ENCODE measurements at regions not wholly inside any gene's neighbourhood (a gene's known extent, or its start where the extent isn't known, plus 50 kb on each side); places are given as distances from the start of the nearest gene placed in this dataset.
A peak's percentile ranks its signal among the peaks of the same experiment; 100 is the strongest.

GRCh38 chrX:39938466-39938865 lies 159.3 kb downstream of the BCOR start:
- no peaks in the 10 kb centered on the region for H3K9me3 ChIP-seq (replicated peaks; ENCODE audit: control insufficient read depth, insufficient read depth, low read depth, low read length)
- intact Hi-C loops (cut with micrococcal nuclease) (no loop called here), in situ Hi-C loops (cut with MboI) (no loop called here)
- no peaks in the 10 kb centered on the region for H3K27me3 ChIP-seq (ENCODE audit: control insufficient read depth in 2 of 2, insufficient read depth in 2 of 2, low read length in 2 of 2)
- no peak overlapping the region for H3K27ac ChIP-seq (ENCODE audit: extremely low read depth, low read depth, low read length)
- no peak overlapping the region for H2AFZ ChIP-seq (ENCODE audit: low read depth, low read length)
- CTCF ChIA-PET (ENCODE audit: low intra/inter-chr PET ratio): no interaction called here
- ATAC-seq: no peak
- no peak for TF ChIP-seq BRD4 (IDR thresholded peaks at IDR 0.05)
- no peak for TF ChIP-seq SRSF3 (IDR thresholded peaks at IDR 0.05; ENCODE audit: insufficient read depth, low read length)
- 0 out of 4 replicates have a peak, but pooled peaks of 1 of the 2 experiments have one; percentile 25 for TF ChIP-seq KDM1A (IDR thresholded peaks at IDR 0.05)
- TF ChIP-seq, protein P1, sequence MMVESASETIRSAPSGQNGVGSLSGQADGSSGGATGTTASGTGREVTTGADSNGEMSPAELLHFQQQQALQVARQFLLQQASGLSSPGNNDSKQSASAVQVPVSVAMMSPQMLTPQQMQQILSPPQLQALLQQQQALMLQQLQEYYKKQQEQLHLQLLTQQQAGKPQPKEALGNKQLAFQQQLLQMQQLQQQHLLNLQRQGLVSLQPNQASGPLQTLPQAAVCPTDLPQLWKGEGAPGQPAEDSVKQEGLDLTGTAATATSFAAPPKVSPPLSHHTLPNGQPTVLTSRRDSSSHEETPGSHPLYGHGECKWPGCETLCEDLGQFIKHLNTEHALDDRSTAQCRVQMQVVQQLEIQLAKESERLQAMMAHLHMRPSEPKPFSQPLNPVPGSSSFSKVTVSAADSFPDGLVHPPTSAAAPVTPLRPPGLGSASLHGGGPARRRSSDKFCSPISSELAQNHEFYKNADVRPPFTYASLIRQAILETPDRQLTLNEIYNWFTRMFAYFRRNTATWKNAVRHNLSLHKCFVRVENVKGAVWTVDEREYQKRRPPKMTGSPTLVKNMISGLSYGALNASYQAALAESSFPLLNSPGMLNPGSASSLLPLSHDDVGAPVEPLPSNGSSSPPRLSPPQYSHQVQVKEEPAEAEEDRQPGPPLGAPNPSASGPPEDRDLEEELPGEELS (CRISPR knock-in tag; IDR thresholded peaks at IDR 0.05; ENCODE audit: borderline replicate concordance): no peak
- peak; percentile 42; the same call in 1 of the 2 replicates for TF ChIP-seq ADNP (tag; IDR thresholded peaks at IDR 0.05)
- no peak for TF ChIP-seq ZFP1 (CRISPR knock-in tag; IDR thresholded peaks at IDR 0.05)
- TF ChIP-seq BCOR (IDR thresholded peaks at IDR 0.05): 0 out of 2 replicates have a peak, but pooled peaks have one; percentile 42
- TF ChIP-seq FOSL1 (tag; conservative IDR thresholded peaks at IDR 0.05): no peak
- TF ChIP-seq, protein P2, sequence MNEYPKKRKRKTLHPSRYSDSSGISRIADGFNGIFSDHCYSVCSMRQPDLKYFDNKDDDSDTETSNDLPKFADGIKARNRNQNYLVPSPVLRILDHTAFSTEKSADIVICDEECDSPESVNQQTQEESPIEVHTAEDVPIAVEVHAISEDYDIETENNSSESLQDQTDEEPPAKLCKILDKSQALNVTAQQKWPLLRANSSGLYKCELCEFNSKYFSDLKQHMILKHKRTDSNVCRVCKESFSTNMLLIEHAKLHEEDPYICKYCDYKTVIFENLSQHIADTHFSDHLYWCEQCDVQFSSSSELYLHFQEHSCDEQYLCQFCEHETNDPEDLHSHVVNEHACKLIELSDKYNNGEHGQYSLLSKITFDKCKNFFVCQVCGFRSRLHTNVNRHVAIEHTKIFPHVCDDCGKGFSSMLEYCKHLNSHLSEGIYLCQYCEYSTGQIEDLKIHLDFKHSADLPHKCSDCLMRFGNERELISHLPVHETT (CRISPR knock-in tag; conservative IDR thresholded peaks at IDR 0.05 in 1 of 2, IDR thresholded peaks at IDR 0.05 in 1 of 2): no peak
- TF ChIP-seq KLF1 (tag; IDR thresholded peaks at IDR 0.05): no peak
- TF ChIP-seq MTA2 (IDR thresholded peaks at IDR 0.05; ENCODE audit: low read depth): no peak
- TF ChIP-seq ZKSCAN1 (IDR thresholded peaks at IDR 0.05; ENCODE audit: low read depth, low read length): no peak
- TF ChIP-seq ZBTB7A (IDR thresholded peaks at IDR 0.05; ENCODE audit: borderline replicate concordance, control insufficient read depth, low read depth, low read length): no peak
- no peak for TF ChIP-seq ETV1 (tag; conservative IDR thresholded peaks at IDR 0.05; ENCODE audit: low read depth)
- TF ChIP-seq RBM25 (IDR thresholded peaks at IDR 0.05; ENCODE audit: low read depth, low read length, severe bottlenecking): peak; percentile 74
- H3K79me2 ChIP-seq (ENCODE audit: control insufficient read depth, insufficient read depth, low read length): no peaks in the 10 kb centered on the region
- FAIRE-seq: no peak
- H3K4me3 ChIP-seq: no peak overlapping the region
- 58% methylated on average over 6 of the region's 6 CpGs for WGBS (ENCODE audit: insufficient coverage, low coverage, missing lambda C conversion rate)
- DNase-seq (ENCODE audit: extremely low read depth in 1 of 4, low spot score in 3 of 4): no peak
- no peaks in the 10 kb centered on the region for H3K36me3 ChIP-seq (ENCODE audit: control insufficient read depth, insufficient read depth, low read length)
- peaks cover 0 to 16% of the 10 kb centered on the region in 2 experiments; a peak in 3 of 5 replicates for H3K4me1 ChIP-seq (replicated peaks in 1 of 2; ENCODE audit: control insufficient read depth in 2 of 2, insufficient read depth in 2 of 2, low read length in 2 of 2)
- H3K9ac ChIP-seq (ENCODE audit: insufficient read depth in 1 of 2, low read depth in 2 of 2, low read length in 2 of 2): no peak overlapping the region
- no TSS peak for BruUV-seq (replicated peaks)
- POLR2A ChIA-PET: no interaction called here
- no peaks in the 10 kb centered on the region for H4K20me1 ChIP-seq (replicated peaks; ENCODE audit: control insufficient read depth, insufficient read depth, low read length)
- no peak overlapping the region for H3K4me2 ChIP-seq (ENCODE audit: insufficient read depth, low read length)
- H3K9me1 ChIP-seq (ENCODE audit: control insufficient read depth, insufficient read depth, low read length): no peaks in the 10 kb centered on the region
